ENCODE measurements at regions not wholly inside any gene's neighbourhood (a gene's known extent, or its start where the extent isn't known, plus 50 kb on each side); places are given as distances from the start of the nearest gene placed in this dataset.

DNA sequence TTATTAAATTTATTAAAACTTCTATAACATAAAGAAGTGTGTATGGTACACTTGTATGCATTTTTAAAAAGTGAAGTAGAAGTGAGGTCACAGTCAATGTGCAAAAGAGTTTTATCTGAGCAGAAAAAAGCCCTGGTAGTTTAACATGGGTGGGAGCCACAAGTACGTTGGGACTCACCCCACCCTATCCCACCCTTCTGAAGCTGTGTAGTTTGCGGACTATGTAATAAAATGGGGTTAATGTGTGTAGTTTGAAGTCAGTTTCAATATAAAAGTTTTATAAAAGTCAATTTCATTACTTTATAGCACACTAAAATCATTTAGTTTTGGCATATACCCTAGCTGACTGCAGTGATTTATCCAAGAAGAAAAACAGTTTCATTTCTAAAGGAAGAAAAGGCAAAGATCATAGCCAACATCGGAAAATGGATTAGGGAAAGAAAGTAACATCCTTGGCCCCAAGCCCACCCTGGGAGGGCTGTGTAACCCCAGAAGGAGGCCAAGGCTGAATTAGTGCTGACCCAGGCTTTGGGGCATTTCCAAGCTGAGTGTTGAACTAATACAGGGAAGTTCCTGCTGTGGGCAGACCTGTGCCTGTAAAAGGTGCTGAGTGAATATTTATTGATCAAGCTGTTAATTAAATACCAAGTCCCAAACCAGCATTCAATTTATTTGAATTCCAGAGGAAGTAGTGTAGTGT, 398.6 kb upstream of the ADAMTSL1 start:
- FAIRE-seq, result no peak

- no peak for FAIRE-seq
These were observed 395.8 kb upstream of the ADAMTSL1 start for GRCh38 chr9:18077941-18078678.

- no peak for FAIRE-seq
These were observed 381.8 kb upstream of the ADAMTSL1 start for GRCh38 chr9:18092138-18092537.

GRCh38 chr9:18106006-18106560, 367.9 kb upstream of the ADAMTSL1 start:
- FAIRE-seq, result no peak

GRCh38 chr9:18109675-18110074, 364.3 kb upstream of the ADAMTSL1 start:
- FAIRE-seq, result no peak

DNA sequence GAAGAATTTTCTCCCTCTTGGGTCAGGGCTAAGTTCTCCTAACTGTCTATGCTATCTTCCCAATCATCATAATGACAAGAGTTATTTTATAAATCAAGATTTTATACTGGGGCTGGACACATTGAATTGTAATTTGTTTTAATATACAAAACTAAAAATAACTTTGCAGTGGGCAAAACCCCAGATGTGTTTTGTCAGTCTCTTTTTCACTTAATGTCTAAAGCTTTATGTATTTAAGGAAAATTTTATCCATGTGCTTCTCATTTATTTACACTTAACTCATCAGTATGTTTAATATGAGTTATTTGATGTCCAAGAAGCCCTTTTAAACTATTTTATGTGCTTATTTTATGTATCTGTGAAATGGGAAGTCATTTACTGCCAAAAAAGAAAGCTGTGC, 362.8 kb upstream of the ADAMTSL1 start:
- no peak for FAIRE-seq

DNA sequence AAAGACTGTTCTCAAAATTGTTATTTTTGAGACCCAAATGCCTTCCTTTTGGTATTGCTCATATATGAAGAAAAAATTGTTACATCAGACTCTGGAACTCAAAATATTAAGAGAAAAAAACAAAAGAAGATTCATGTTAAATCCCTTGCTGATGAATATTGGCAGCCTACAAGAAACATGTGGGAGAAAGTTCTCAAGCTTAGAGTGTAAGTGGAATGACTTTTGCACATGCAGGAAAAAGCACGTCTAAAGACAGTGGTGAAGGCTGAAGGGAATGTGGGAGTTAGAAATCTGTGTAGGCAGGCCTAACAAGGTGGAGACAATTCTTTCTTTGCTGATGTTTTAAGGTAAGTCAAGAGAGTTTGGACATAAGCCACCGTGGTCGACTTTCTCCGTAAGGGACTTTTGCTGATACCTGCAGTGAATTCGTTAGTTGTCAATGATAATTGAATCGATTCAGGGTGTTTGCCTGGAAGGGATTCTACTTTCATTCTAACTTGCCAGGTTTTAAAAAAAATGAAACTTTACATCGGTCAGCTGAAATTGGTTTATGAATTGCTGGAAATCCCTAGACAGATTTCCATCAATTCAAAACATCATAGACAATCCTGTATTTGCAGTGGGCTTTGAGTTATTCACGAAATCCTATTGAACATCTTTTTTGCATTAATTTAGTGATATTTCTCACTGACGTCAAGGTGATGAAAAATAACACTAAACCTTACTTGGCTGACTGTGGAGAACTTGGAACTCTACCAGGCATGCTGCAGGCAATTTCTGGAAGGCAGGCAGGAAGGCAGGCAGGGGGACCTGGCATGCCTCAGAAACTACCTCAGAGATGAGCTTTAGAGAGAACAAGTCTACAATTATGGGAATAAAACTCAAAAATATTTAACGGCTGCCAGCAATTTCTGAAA, 359.1 kb upstream of the ADAMTSL1 start:
- no peak for FAIRE-seq

- FAIRE-seq, result no peak
These were observed 355.7 kb upstream of the ADAMTSL1 start for GRCh38 chr9:18118268-18118667.

DNA sequence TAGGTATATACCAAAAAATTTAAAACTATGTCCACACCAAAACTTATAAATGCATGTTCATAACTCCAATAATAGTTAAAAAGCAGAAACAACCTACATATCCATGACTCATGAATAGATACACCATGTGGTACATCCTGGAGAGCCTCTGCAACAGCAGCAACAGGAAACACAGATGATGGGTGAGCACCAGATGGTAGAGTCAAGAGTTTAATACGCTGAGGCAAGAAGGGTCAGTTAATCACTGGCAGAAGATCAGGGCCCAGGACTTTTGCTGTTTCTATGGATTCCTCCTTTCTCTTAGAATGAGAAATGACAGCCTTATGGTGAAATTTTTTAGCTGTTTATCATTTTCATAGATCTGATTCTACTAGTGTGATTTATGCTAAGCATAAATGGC, 351.8 kb upstream of the ADAMTSL1 start:
- no peak for FAIRE-seq

DNA sequence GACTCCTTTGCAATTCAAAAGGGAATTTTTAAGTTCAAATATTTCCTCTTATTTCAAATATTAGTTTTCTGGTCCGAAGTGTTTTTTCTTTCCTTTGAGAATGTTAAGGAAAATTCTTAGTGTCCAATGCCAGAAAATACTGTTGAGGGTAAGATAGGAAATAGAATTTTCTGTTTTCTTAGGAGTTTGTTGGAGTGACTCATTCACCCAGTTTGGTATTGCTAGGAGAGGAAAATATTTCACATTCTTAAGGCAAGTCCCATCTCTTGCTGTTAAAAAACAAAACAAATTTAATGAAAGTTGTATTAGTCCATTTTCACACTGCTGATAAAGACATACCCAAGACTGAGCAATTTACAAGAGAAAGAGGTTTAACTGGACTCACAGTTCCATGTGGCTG, 349.2 kb upstream of the ADAMTSL1 start:
- no peak for FAIRE-seq

- FAIRE-seq, result no peak
These were observed 347.0 kb upstream of the ADAMTSL1 start for GRCh38 chr9:18126831-18127498.

DNA sequence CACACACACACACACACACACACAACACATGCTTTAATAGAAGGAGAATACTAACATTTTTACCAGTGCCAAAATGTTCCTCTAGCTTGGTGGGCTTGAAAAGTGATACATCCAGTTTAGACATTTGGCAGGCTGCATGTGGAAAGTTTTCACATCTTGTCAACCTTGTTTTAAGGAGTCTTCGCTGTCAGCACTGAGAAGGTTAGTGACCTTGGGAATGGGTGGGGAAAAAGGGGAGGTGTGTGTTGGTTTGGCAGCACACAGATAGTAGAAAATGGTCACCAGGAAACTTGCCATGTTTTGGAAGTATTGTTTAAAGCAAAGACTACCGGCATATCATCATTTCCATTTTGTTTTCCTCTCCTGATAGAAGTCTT, 346.5 kb upstream of the ADAMTSL1 start:
- no peak for FAIRE-seq

GRCh38 chr9:18129809-18130334, 344.1 kb upstream of the ADAMTSL1 start:
- no peak for FAIRE-seq

DNA sequence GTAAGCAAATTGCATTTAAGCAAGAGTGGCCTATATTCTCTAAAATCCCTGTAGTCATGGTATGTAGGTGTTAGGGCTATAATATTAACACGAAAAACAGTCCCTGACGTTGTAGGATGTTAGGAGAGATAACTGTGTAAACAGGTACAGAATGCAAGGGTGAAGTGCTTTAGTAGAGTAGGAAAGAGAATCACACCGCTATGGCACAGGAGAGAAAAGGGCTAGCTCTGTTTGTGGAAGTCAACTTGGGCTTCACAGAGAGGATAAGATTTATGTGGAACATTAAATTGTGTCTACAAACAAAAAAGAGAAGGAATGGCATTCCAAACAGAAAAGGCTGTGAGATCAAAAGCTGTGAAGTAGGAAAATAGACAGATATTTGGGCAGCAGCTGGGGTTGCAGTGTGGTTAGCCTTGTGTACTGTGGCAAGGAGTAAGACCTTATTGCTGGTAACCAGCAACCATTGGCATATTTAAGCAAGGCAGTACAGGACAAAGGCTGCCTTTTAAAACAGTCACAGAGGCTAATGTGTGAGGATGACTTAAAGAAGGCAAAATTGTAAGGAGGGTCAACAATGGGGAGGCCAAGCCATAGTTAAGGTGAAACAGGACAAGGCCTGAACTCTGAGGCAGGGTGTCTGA, 337.5 kb upstream of the ADAMTSL1 start:
- FAIRE-seq, result no peak

- no peak for FAIRE-seq
These were observed 336.1 kb upstream of the ADAMTSL1 start for GRCh38 chr9:18137815-18138214.

DNA sequence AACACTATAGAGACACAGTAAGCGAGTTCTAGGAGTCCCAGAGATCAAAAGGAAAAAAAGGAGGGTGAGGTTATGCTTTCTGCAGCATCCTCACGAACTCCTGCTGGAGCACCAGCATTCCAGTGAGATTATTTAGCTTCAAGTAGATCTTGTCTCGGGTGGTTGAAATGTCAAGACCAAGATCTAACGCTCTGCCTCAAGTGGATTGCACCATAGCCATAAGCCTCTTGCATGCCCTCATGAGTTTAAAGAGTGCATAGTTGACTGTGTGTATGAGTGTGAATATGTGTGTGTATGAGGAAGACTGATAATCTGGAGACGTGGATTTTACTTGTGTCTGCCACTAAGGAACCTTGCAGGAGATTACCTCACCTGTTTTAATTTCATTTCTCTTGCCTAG, 335.3 kb upstream of the ADAMTSL1 start:
- no peak for FAIRE-seq

DNA sequence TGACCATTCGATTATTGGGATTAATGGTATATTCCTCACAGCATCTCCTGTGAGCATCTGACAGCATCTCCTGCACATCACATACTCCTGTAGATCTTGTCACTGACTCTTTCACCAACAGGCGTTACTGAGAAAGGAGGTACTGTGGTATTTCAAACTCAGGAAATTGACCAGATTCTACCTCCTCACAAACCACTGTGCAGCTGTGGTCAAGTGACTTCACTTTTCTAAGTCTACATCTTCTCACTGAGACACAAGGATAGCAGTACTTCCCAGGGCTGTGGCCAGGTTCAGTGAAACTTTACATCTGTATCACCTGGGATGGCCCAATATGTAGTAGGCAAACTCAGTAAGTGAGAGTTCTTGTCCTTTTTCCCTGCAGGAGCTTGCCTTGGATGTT, 332.3 kb upstream of the ADAMTSL1 start:
- FAIRE-seq, result no peak

GRCh38 chr9:18143073-18143745, 330.7 kb upstream of the ADAMTSL1 start:
- no peak for FAIRE-seq

DNA sequence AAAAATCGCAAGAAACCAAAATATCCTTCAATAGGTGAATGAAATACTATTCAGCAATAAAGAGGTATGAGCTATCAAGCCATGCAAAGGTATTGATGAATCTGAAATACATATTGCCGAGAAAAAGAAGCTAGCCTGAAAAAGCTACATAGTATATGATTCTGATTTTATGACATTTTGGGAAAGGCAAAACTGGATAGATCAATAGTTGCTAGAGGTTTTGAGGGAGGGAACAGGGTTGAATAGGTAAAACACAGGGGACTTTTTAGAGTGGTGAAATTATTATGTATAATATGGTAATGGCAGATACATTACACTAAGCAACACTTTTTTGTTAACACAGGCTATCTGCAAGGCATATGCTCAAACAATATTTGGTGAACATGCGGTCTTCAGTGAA, 327.6 kb upstream of the ADAMTSL1 start:
- FAIRE-seq, result no peak

DNA sequence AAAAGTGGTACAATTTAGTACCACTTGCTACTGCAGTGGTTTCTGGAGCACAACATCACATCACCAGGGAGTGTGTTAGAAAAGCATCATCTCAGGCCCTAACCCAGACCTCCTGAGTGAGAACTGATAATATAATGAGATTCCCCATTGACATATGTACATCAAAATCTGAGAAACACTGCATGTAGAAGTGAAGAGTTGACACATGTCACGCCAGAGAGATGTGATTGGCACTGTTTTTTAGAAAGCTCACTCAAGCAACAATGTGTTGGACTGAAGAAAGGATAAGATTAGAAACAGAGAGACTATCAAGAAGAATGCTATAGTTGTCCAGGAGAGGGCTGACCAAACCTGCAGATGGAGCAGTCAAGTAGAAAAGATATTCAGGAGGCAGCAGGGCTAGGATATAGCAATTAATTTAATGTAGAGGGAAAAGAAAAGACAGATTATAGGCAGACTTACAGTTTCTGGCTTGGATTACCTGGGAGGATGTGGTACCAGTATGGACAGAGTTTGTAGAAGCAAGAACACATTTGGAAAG, 324.4 kb upstream of the ADAMTSL1 start:
- no peak for FAIRE-seq

- FAIRE-seq, result no peak
These were observed 319.3 kb upstream of the ADAMTSL1 start for GRCh38 chr9:18154661-18155060.

Data from endometrium (tissue), 2 donors.